OCI-LY3 (cell line): ENCODE measurements at regions not wholly inside any gene's neighbourhood (a gene's known extent, or its start where the extent isn't known, plus 50 kb on each side); places are given as distances from the start of the nearest gene placed in this dataset.
"Not testable (repeated sequence)": the region's sequence is repeated elsewhere in the genome, so short reads cannot be mapped to it uniquely, and the experiment has no call there.

ENCODE experiments used
- H2AFZ ChIP-seq: fragments of 200-600, 300-600 bp; shearing (Covaris generic); 2 replicates; pipeline ENCODE4 v1.6.0; 2014; ENCODE audit warnings: antibody characterized with exemption, low read depth, low read length
- H3K27ac ChIP-seq: fragments of 200-600, 300-600 bp; sonication (generic); 2 replicates; pipeline ENCODE4 v1.5.1; 2014; ENCODE audit warnings: mild to moderate bottlenecking, low read length, moderate library complexity, mixed read lengths
- H3K27me3 ChIP-seq: fragments of 200-600, 300-600 bp; sonication (generic); 2 replicates; pipeline ENCODE4 v1.6.1; 2014; ENCODE audit warnings: low read depth, low read length, mixed read lengths
- H3K36me3 ChIP-seq: fragments of 200-600, 300-600 bp; sonication (generic); replicated peaks from 2 replicates; pipeline ENCODE3; 2014; ENCODE audit warnings: low read depth, low read length, mixed read lengths
- H3K4me1 ChIP-seq: fragments of 300-600, 200-600 bp; sonication (generic); 2 replicates; pipeline ENCODE4 v1.6.1; 2014; ENCODE audit warnings: low read length, mixed read lengths
- H3K4me2 ChIP-seq: fragments of 200-600, 300-600 bp; sonication (generic); 2 replicates; pipeline ENCODE4 v1.6.1; 2014; ENCODE audit warnings: low read length, mixed read lengths
- H3K4me3 ChIP-seq: fragments of 300-600, 200-600 bp; sonication (generic); 2 replicates; pipeline ENCODE4 v1.5.1; 2014; ENCODE audit warnings: antibody characterized with exemption, mild to moderate bottlenecking, low read length, moderate library complexity
- H3K79me2 ChIP-seq: fragments of 300-600, 200-600 bp; shearing (Covaris generic); 2 replicates; pipeline ENCODE4 v1.6.1; 2014; ENCODE audit warnings: mild to moderate bottlenecking, low read length, mixed read lengths
- H3K9ac ChIP-seq: fragments of 300-600, 200-600 bp; shearing (Covaris generic); 2 replicates; pipeline ENCODE4 v1.6.0; 2014; ENCODE audit warnings: mild to moderate bottlenecking, low read length, moderate library complexity
- H3K9me3 ChIP-seq: fragments of 200-600, 300-600 bp; shearing (Covaris generic); 2 replicates; pipeline ENCODE4 v1.6.1; 2014; ENCODE audit warnings: low read length, mixed read lengths; ENCODE audit not compliant: insufficient read depth
- H4K20me1 ChIP-seq: fragments of 200-600, 300-600 bp; sonication (generic); 2 replicates; pipeline ENCODE4 v1.6.1; 2016; ENCODE audit warnings: low read length, mixed read lengths; ENCODE audit not compliant: insufficient read depth
- CTCF ChIP-seq: fragments of 200-600, 300-600 bp; sonication (generic); IDR thresholded peaks from 2 replicates; pipeline ENCODE4 v1.5.1; 2014; ENCODE audit warnings: antibody characterized with exemption, low read length, low read depth
- EZH2phosphoT487 ChIP-seq: fragments of 200-600 bp; shearing (Covaris generic); IDR thresholded peaks from 2 replicates; pipeline ENCODE4 v1.6.1; 2018; ENCODE audit warnings: antibody characterized with exemption, mixed run types, low read depth

- no peaks in the 10 kb centered on the region for H3K27me3 ChIP-seq
- no peak overlapping the region for H2AFZ ChIP-seq
- no peaks in the 10 kb centered on the region for H3K9me3 ChIP-seq
- no peaks in the 10 kb centered on the region for H4K20me1 ChIP-seq
- no peaks in the 10 kb centered on the region for H3K79me2 ChIP-seq
- no peak overlapping the region for H3K27ac ChIP-seq
- no peaks in the 10 kb centered on the region for H3K4me1 ChIP-seq
- H3K4me2 ChIP-seq, result no peak overlapping the region
- H3K4me3 ChIP-seq, result no peak overlapping the region
- H3K9ac ChIP-seq, result no peak overlapping the region
- TF ChIP-seq EZH2phosphoT487 (no peak), CTCF (no peak)
- no peaks in the 10 kb centered on the region for H3K36me3 ChIP-seq
Observed at GRCh38 chrX:26470941-26471340, 255.0 kb downstream of the MAGEB5 start.

GRCh38 chrX:26466387-26466786 lies 250.4 kb downstream of the MAGEB5 start:
- Histone ChIP-seq H3K27ac (no peak overlapping the region), H2AFZ (no peak overlapping the region), H3K79me2 (no peaks in the 10 kb centered on the region), H3K9ac (no peak overlapping the region), H3K36me3 (no peaks in the 10 kb centered on the region), H3K27me3 (no peaks in the 10 kb centered on the region), H3K9me3 (no peaks in the 10 kb centered on the region), H3K4me3 (no peak overlapping the region), H4K20me1 (no peaks in the 10 kb centered on the region), H3K4me2 (no peak overlapping the region), H3K4me1 (peaks cover 9% of the 10 kb centered on the region)
- no peak for TF ChIP-seq EZH2phosphoT487
- TF ChIP-seq CTCF, result no peak

- no peaks in the 10 kb centered on the region for H3K27me3 ChIP-seq
- TF ChIP-seq EZH2phosphoT487 (no peak), CTCF (no peak)
- peaks cover 15% of the 10 kb centered on the region for H3K4me1 ChIP-seq
Observed at GRCh38 chrX:26445288-26445687, 229.3 kb downstream of the MAGEB5 start.

GRCh38 chrX:26444417-26444816 lies 228.4 kb downstream of the MAGEB5 start:
- not testable (repeated sequence) for H3K79me2 ChIP-seq, H3K4me2 ChIP-seq, H3K27ac ChIP-seq, H4K20me1 ChIP-seq, H3K27me3 ChIP-seq, H3K4me3 ChIP-seq, H3K9me3 ChIP-seq, H3K9ac ChIP-seq, H3K36me3 ChIP-seq, H2AFZ ChIP-seq
- peaks cover 15% of the 10 kb centered on the region for H3K4me1 ChIP-seq

More at GRCh38 chrX:26445288-26445687, 229.3 kb downstream of the MAGEB5 start:
- no peaks in the 10 kb centered on the region for H3K9me3 ChIP-seq
- H3K27ac ChIP-seq, result no peak overlapping the region
- no peak overlapping the region for H3K4me3 ChIP-seq
- no peaks in the 10 kb centered on the region for H3K79me2 ChIP-seq
- no peak overlapping the region for H3K4me2 ChIP-seq
- H3K36me3 ChIP-seq, result no peaks in the 10 kb centered on the region
- H2AFZ ChIP-seq, result no peak overlapping the region
- no peaks in the 10 kb centered on the region for H4K20me1 ChIP-seq
- H3K9ac ChIP-seq, result no peak overlapping the region

GRCh38 chrX:26442340-26442739 lies 226.4 kb downstream of the MAGEB5 start:
- no peaks in the 10 kb centered on the region for H3K9me3 ChIP-seq
- H3K4me2 ChIP-seq, result no peak overlapping the region
- no peak overlapping the region for H2AFZ ChIP-seq
- no peaks in the 10 kb centered on the region for H3K27me3 ChIP-seq
- no peaks in the 10 kb centered on the region for H3K36me3 ChIP-seq
- H3K9ac ChIP-seq, result no peak overlapping the region
- peak; percentile 72 for TF ChIP-seq CTCF
- no peak for TF ChIP-seq EZH2phosphoT487
- no peak overlapping the region for H3K27ac ChIP-seq
- H3K79me2 ChIP-seq, result no peaks in the 10 kb centered on the region
- no peak overlapping the region for H3K4me3 ChIP-seq
- H3K4me1 ChIP-seq, result peaks cover 24% of the 10 kb centered on the region
- no peaks in the 10 kb centered on the region for H4K20me1 ChIP-seq
